ENCODE measurements at regions not wholly inside any gene's neighbourhood (a gene's known extent, or its start where the extent isn't known, plus 50 kb on each side); places are given as distances from the start of the nearest gene placed in this dataset.

DNA sequence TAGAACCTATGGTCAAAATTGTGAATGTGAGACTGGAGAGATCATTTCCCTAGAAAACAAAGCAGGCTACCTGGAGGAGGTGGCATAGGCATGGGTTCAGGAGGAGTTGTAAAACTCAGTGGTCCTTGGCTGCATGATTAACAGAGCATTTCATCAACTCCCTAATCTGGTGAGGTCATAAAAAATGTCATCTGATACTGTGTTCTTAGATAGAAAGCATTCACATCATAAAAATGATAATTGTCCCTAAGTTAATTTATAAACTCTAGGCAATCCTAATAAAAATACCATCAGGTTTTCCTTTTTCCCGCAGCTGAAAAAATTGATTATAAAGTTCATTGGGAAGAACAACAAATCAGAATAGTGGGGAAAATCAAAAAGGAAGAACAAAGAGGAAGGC lies 60.6 kb upstream of the GALNT10 start:
- no peaks in the 10 kb centered on the region for H3K36me3 Mint-ChIP-seq (ENCODE audit: low read depth)
- POLR2A ChIA-PET: no interaction called here

DNA sequence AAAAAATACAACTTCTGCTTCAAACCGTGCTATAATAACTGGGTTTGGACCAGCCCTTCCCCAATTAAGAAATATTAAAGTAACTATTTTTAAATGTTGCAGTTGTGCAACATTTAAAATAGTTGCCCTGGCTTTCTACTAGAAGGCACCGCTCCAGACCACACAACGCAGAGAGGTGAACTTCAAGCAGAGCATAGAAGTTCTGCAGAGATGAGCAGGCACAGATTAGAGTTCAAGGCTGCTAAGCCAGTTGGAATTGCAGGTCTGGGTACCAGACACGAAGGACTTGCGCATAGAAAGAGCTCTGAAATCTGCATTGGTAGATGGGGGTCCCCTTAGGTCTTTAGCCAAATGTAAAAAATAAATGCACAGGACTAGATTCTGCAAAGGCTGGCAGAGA lies 58.7 kb upstream of the GALNT10 start:
- Mint-ChIP-seq H3K27ac (no peak overlapping the region), H3K27me3 (peaks cover 35% of the 10 kb centered on the region), H3K4me3 (no peak overlapping the region), H3K9me3 (no peaks in the 10 kb centered on the region), H3K4me1 (no peaks in the 10 kb centered on the region), H3K36me3 (ENCODE audit: low read depth) (no peaks in the 10 kb centered on the region)
- ChIA-PET CTCF (no interaction called here), POLR2A (no interaction called here)
- DNase-seq: no peak

More for the DNA sequence above, 60.6 kb upstream of the GALNT10 start:
- Mint-ChIP-seq H3K9me3 (no peaks in the 10 kb centered on the region), H3K27me3 (peaks cover 43% of the 10 kb centered on the region), H3K4me3 (no peak overlapping the region), H3K4me1 (no peaks in the 10 kb centered on the region), H3K27ac (no peak overlapping the region)
- DNase-seq: no peak
- CTCF ChIA-PET: no interaction called here

DNA sequence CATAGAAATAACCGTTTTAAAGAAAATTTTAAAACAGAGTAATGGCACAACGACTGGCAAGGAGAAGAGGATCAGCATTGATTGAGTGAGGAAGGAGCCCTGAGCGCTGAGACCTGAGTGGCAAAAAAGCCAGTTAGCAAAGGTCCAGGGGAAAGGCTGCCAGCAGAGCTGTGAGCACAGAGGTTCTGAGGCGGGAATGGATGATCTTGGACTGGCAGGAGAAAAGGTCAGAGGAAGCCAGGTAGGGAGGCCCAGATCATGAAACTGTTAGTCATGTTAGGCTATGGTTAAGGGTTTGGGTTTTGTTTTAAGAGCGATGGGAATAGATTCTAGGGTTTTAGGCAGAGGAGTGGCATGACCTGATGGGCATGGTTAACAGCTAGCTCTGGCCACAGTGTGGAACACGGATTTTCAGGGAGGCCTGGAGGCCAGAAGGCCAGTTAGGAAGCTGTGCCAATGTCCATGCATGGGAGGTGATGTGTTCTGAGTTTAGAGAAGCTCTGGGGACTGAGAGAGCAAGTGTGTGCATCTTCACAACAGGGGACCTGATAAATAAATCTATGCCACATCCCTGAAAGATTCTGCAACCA lies 57.7 kb upstream of the GALNT10 start:
- DNase-seq: no peak

DNA sequence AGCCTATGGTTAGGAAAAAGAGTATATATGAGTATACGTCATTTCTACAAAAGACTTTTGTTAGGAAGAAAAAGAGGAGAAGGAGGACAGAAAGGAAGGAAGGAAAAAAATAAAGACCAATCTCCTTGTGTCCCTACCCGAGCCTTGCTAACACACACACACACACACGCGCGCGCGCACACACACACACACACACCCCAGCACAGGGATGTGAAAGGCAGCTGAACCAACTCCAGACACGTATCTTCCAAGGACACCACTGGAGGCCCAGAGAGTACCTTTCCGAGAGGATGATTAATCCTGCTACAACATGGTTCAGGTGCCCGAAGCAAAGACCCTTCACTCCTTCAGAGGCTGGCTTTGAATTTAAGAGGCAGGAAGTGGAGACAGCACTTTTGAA lies 56.9 kb upstream of the GALNT10 start:
- DNase-seq: no peak
- H3K27me3 Mint-ChIP-seq: peaks cover 30% of the 10 kb centered on the region
- ChIA-PET POLR2A (no interaction called here), CTCF (interaction anchor here (1.5 kb wide), 1 partner anchor 20 kb away, joined by 4 read pairs; no protein-coding TSS in a partner anchor)
- no peaks in the 10 kb centered on the region for H3K36me3 Mint-ChIP-seq (ENCODE audit: low read depth)
- H3K4me3 Mint-ChIP-seq: no peak overlapping the region
- no peak overlapping the region for H3K27ac Mint-ChIP-seq
- no peaks in the 10 kb centered on the region for H3K9me3 Mint-ChIP-seq
- H3K4me1 Mint-ChIP-seq: no peaks in the 10 kb centered on the region

More for the DNA sequence above, 57.7 kb upstream of the GALNT10 start:
- Mint-ChIP-seq H3K9me3 (no peaks in the 10 kb centered on the region), H3K36me3 (ENCODE audit: low read depth) (no peaks in the 10 kb centered on the region), H3K27ac (no peak overlapping the region), H3K27me3 (peaks cover 34% of the 10 kb centered on the region), H3K4me3 (no peak overlapping the region), H3K4me1 (no peaks in the 10 kb centered on the region)
- POLR2A ChIA-PET: no interaction called here
- CTCF ChIA-PET: no interaction called here

DNA sequence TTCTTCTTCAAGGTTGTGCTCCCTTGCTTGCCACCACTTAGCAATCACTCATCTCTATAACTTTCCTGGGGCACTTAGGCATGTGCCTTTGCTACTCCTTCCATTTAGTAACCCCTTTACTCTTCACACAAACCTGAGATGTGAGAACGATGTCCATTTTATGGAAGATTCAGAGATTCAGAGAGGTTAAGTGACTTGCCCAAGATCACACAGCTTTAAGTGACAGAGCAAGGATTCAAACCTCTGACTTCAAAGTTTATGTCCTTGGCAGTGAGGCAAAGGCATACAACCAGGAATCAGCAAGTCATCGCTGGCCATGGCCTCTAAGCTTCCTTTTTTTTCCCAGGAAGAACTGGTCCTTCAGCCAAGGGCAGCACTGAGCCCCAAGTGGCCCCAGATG lies 56.0 kb upstream of the GALNT10 start:
- POLR2A ChIA-PET: no interaction called here
- Mint-ChIP-seq H3K4me1 (no peaks in the 10 kb centered on the region), H3K27ac (no peak overlapping the region), H3K27me3 (peaks cover 30% of the 10 kb centered on the region), H3K36me3 (ENCODE audit: low read depth) (no peaks in the 10 kb centered on the region), H3K9me3 (no peaks in the 10 kb centered on the region), H3K4me3 (no peak overlapping the region)
- CTCF ChIA-PET: interaction anchor here (1.5 kb wide), 1 partner anchor 19 kb away, joined by 4 read pairs; no protein-coding TSS in a partner anchor
- DNase-seq: no peak

DNA sequence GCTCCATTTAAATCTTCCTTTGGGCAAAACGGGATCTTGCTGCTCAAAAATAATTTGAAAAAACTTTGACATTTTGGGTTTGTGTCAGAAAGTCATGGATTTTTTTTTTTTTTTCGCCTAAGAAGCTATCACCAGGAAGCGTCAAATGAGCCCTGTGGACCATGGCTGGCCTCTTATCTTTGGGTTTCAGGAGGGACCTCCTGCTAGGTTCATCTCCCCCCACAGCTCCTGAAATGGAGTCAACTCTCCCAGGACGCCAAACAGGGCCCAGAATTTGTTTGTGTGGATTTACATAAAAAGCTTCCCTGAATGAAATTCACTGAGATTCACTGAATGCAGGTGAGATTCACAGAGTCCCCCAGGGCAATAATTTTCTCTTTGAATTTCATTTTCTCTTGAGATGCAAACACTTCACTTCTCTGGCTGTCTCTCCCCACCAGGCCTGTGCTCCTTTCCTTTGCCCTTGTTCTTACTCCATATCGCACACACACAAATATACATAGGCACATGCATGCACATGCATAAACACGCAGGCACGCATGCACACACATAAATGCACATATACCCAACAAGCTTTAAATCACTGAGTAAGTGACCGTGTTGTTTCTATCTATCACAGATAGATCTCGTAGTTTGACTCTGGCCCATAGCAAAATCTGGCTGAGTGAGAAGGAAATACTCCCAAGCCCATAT lies 55.3 kb upstream of the GALNT10 start:
- ChIA-PET CTCF (interaction anchor here (1.5 kb wide), 1 partner anchor 18 kb away, joined by 4 read pairs; no protein-coding TSS in a partner anchor), POLR2A (no interaction called here)
- Mint-ChIP-seq H3K36me3 (ENCODE audit: low read depth) (no peaks in the 10 kb centered on the region), H3K27me3 (peaks cover 22% of the 10 kb centered on the region), H3K27ac (no peak overlapping the region), H3K4me3 (no peak overlapping the region), H3K9me3 (no peaks in the 10 kb centered on the region), H3K4me1 (no peaks in the 10 kb centered on the region)
- no peak for DNase-seq

DNA sequence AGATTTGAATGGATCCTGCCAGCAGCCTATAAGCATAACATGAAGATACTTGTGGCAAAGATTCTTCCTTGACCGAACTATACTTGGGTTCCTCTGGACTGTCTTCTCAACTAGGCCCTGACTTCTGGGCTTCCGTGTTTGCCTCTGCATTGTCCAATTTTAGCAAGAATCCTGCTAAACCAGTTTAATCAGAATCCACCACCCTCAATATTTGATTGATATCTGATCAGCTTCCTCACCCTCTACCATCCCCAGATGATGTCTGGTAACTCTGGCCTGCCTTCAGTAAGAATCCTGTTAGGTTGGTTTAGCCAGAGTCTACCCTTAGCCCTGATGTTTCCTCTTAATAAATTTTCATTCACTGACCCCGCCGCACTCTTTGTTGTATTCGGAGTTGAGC lies 54.4 kb upstream of the GALNT10 start:
- no peaks in the 10 kb centered on the region for H3K9me3 Mint-ChIP-seq
- no peaks in the 10 kb centered on the region for H3K4me1 Mint-ChIP-seq
- POLR2A ChIA-PET: no interaction called here
- H3K27me3 Mint-ChIP-seq: peaks cover 21% of the 10 kb centered on the region
- H3K27ac Mint-ChIP-seq: no peak overlapping the region
- no peak overlapping the region for H3K4me3 Mint-ChIP-seq
- CTCF ChIA-PET: no interaction called here
- H3K36me3 Mint-ChIP-seq (ENCODE audit: low read depth): no peaks in the 10 kb centered on the region
- no peak for DNase-seq

DNA sequence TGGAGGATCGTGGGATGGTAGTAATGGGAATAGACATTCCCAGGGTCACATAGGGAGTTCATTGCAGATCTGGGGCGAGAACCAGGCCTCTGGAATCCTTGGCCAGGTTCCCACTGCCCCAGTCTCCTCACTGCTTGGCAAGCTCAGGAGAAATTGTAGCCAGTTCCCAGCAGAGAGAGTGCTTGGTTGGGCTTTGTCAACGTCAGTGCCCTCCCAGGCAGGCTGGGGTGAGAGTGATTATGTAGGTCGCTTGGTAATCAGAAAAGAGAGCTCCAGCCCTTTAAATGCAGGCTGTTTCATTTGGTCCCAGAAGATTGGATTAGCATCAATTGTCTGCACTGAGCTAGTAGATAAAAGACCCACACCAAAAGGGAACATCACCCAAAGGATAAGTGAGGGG lies 51.8 kb upstream of the GALNT10 start:
- no peak for DNase-seq
- ChIA-PET CTCF (no interaction called here), POLR2A (no interaction called here)
- H3K27me3 Mint-ChIP-seq: peaks cover 5% of the 10 kb centered on the region
- H3K27ac Mint-ChIP-seq: no peak overlapping the region
- no peaks in the 10 kb centered on the region for H3K9me3 Mint-ChIP-seq
- H3K4me3 Mint-ChIP-seq: no peak overlapping the region
- H3K36me3 Mint-ChIP-seq (ENCODE audit: low read depth): no peaks in the 10 kb centered on the region
- no peaks in the 10 kb centered on the region for H3K4me1 Mint-ChIP-seq

DNA sequence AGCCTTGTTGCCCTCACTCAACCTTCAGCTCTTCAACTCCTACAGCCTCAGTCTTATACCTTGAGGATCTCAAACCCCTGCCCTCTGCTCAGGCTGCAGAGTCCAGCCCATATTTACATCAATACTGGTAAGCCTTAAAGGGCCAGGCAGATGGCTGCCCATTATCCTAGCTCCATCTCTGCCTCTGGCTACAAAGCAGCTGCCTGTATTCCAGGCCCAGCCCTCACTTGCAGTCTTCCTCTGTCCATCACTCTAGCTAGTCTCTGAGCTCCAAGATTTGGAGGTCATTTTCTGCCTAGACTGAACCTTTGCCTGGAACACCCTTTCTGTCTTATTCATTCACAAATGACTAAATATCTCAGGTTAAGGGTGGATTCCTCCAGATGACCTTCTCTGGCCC lies 50.2 kb upstream of the GALNT10 start:
- POLR2A ChIA-PET: no interaction called here
- Mint-ChIP-seq H3K4me1 (no peaks in the 10 kb centered on the region), H3K27ac (no peak overlapping the region), H3K9me3 (no peaks in the 10 kb centered on the region), H3K36me3 (ENCODE audit: low read depth) (no peaks in the 10 kb centered on the region), H3K27me3 (peaks cover 5% of the 10 kb centered on the region), H3K4me3 (no peak overlapping the region)
- no peak for DNase-seq
- CTCF ChIA-PET: no interaction called here
